DOHH2 (cell line): ENCODE measurements at regions not wholly inside any gene's neighbourhood (a gene's known extent, or its start where the extent isn't known, plus 50 kb on each side); places are given as distances from the start of the nearest gene placed in this dataset.
"Not testable (repeated sequence)": the region's sequence is repeated elsewhere in the genome, so short reads cannot be mapped to it uniquely, and the experiment has no call there.

Experiments
- H3F3A ChIP-seq: fragments of 200-600 bp; sonication (generic), shearing (Covaris generic); 2 replicates; pipeline ENCODE4 v1.6.0; 2016; ENCODE audit warnings: antibody characterized with exemption, mild to moderate bottlenecking; ENCODE audit not compliant: control insufficient read depth, insufficient read depth
- H3K27ac ChIP-seq: fragments of 200-600 bp; sonication (generic); 2 replicates; pipeline ENCODE4 v1.5.1; 2014; ENCODE audit warnings: low read depth, mild to moderate bottlenecking, low read length, moderate library complexity
- H3K27me3 ChIP-seq: fragments of 200-600 bp; sonication (generic); 2 replicates; pipeline ENCODE4 v1.6.1; 2014; ENCODE audit warnings: mild to moderate bottlenecking, low read length, mixed read lengths; ENCODE audit not compliant: control insufficient read depth
- H3K36me3 ChIP-seq: fragments of 200-600 bp; sonication (generic); 2 replicates; pipeline ENCODE4 v1.6.1; 2014; ENCODE audit warnings: mild to moderate bottlenecking, low read length, moderate library complexity, mixed read lengths; ENCODE audit not compliant: control insufficient read depth
- H3K4me1 ChIP-seq: fragments of 200-600 bp; sonication (generic); 2 replicates; pipeline ENCODE4 v1.6.1; 2014; ENCODE audit warnings: mild to moderate bottlenecking, low read length, mixed read lengths; ENCODE audit not compliant: control insufficient read depth
- H3K4me2 ChIP-seq: fragments of 200-600 bp; sonication (generic); 2 replicates; pipeline ENCODE4 v1.6.0; 2014; ENCODE audit warnings: mild to moderate bottlenecking, low read length, moderate library complexity
- H3K4me3 ChIP-seq: fragments of 200-600 bp; sonication (generic); 2 replicates; pipeline ENCODE4 v1.5.1; 2014; ENCODE audit warnings: mild to moderate bottlenecking, low read length, mixed read lengths
- H3K79me2 ChIP-seq: fragments of 200-600 bp; sonication (generic); 2 replicates; pipeline ENCODE4 v1.6.1; 2014; ENCODE audit warnings: mild to moderate bottlenecking, low read length, mixed read lengths; ENCODE audit not compliant: control insufficient read depth
- H3K9me2 ChIP-seq: fragments of 200-600 bp; sonication (generic); replicated peaks from 2 replicates; pipeline ENCODE4 v1.6.1; 2014; ENCODE audit warnings: mild to moderate bottlenecking, low read length, mixed read lengths; ENCODE audit not compliant: control insufficient read depth
- H3K9me3 ChIP-seq: fragments of 200-600 bp; sonication (generic); 2 replicates; pipeline ENCODE4 v1.6.1; 2014; ENCODE audit warnings: antibody characterized with exemption, low read length, mixed read lengths; ENCODE audit not compliant: control insufficient read depth, insufficient read depth
- H4K20me1 ChIP-seq: fragments of 200-600 bp; sonication (generic); 2 replicates; pipeline ENCODE4 v1.6.0; 2014; ENCODE audit warnings: low read depth, mild to moderate bottlenecking, antibody characterized with exemption, low read length, moderate library complexity; ENCODE audit not compliant: control insufficient read depth, insufficient read depth
- CTCF ChIP-seq: fragments of 200-600 bp; sonication (generic); IDR thresholded peaks from one replicate; pipeline ENCODE4 v1.5.1; 2014; ENCODE audit warnings: antibody characterized with exemption, mild to moderate bottlenecking, low read depth, low read length; ENCODE audit not compliant: poor library complexity, severe bottlenecking
- EZH2phosphoT487 ChIP-seq: fragments of 200-600 bp; sonication (generic); IDR thresholded peaks from 2 replicates; pipeline ENCODE4 v1.6.1; 2017; ENCODE audit warnings: borderline replicate concordance, mild to moderate bottlenecking, antibody characterized with exemption, low read length, moderate library complexity, mixed read lengths

DNA sequence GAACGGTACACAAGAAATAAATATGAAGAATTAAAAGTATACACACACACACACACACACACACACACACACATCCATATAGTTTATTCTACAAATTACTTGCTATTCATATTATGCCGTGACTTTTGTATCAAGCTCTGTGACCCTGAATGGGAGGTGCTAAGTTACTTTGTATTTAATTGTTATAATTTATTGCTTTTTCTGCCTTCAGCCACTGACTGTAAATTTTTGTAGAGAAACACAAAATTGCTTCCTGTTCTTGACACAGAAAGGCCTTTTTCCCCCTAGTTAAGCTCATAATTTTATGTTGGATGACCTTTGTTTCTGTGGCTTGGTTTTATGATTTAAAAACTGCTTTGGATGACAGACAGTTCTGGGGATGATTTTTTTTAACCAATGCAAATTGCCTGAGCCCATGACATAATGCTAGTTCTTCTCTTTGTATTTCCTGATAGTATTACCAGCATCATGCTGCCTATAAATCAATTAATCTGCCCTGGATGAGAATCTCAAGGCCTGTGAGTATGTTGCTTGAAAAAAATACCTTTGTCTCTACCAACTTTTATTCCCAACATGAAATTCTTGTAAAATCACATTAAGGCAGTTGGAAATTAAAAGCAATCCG is 140.0 kb downstream of the FMR1NB start:
- Histone ChIP-seq H3K4me2 (no peak overlapping the region), H3K9me2 (no peaks in the 10 kb centered on the region), H3K27ac (no peak overlapping the region), H3F3A (no peaks in the 10 kb centered on the region), H3K79me2 (no peaks in the 10 kb centered on the region), H3K4me1 (no peaks in the 10 kb centered on the region), H3K9me3 (no peaks in the 10 kb centered on the region), H3K4me3 (no peak overlapping the region), H3K27me3 (no peaks in the 10 kb centered on the region), H4K20me1 (no peaks in the 10 kb centered on the region), H3K36me3 (no peaks in the 10 kb centered on the region)
- TF ChIP-seq CTCF (no peak), EZH2phosphoT487 (no peak)

GRCh38 chrX:148128872-148129505 is 147.9 kb downstream of the FMR1NB start:
- not testable (repeated sequence) for H3K36me3 ChIP-seq, H3K4me3 ChIP-seq, H3K4me2 ChIP-seq, H3K27me3 ChIP-seq, H3F3A ChIP-seq, H3K79me2 ChIP-seq, H3K9me2 ChIP-seq, H3K9me3 ChIP-seq, H3K27ac ChIP-seq, H4K20me1 ChIP-seq
- peaks cover 12% of the 10 kb centered on the region for H3K4me1 ChIP-seq

- Histone ChIP-seq H4K20me1 (no peaks in the 10 kb centered on the region), H3F3A (no peaks in the 10 kb centered on the region), H3K27ac (no peak overlapping the region), H3K79me2 (no peaks in the 10 kb centered on the region), H3K9me3 (no peaks in the 10 kb centered on the region), H3K4me3 (no peak overlapping the region), H3K9me2 (no peaks in the 10 kb centered on the region), H3K4me2 (no peak overlapping the region), H3K36me3 (no peaks in the 10 kb centered on the region), H3K27me3 (no peaks in the 10 kb centered on the region), H3K4me1 (peaks cover 20% of the 10 kb centered on the region)
- TF ChIP-seq EZH2phosphoT487, result no peak
- no peak for TF ChIP-seq CTCF
These were observed 152.1 kb downstream of the FMR1NB start for GRCh38 chrX:148133105-148133725.

DNA sequence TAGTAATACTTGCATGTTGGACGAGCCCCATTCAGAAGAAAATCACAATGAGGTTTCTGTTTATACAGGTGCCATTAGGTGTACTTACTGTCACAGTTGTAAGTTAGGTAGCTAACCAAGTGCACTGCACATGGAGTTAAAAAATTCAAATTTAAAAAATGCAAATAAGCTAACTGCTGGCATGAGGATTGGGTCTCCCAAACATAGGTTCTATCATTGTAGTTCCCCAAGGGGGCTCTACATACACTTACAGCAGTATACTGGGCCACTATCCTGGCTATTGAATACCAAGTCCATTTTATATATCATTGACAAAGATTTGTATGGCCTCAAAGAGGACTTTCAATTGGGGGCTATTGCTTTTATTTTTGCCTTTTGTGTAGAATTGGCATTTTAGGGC is 153.4 kb downstream of the FMR1NB start:
- Histone ChIP-seq H4K20me1 (no peaks in the 10 kb centered on the region), H3K79me2 (no peaks in the 10 kb centered on the region), H3K4me2 (no peak overlapping the region), H3K27ac (no peak overlapping the region), H3K4me1 (peaks cover 20% of the 10 kb centered on the region), H3F3A (no peaks in the 10 kb centered on the region), H3K9me2 (no peaks in the 10 kb centered on the region), H3K4me3 (no peak overlapping the region), H3K27me3 (no peaks in the 10 kb centered on the region), H3K9me3 (no peaks in the 10 kb centered on the region), H3K36me3 (no peaks in the 10 kb centered on the region)
- TF ChIP-seq CTCF (no peak), EZH2phosphoT487 (no peak)
